GM12874 (cell line): ENCODE measurements at regions not wholly inside any gene's neighbourhood (a gene's known extent, or its start where the extent isn't known, plus 50 kb on each side); places are given as distances from the start of the nearest gene placed in this dataset.

ENCODE experiments used
- TF ChIP-seq, protein P1 (sequence below): IDR thresholded peaks from 2 replicates; pipeline ENCODE4 v1.5.1; 2011; ENCODE audit warnings: low read depth, mild to moderate bottlenecking, control low read depth, low read length, moderate library complexity; ENCODE audit not compliant: insufficient read depth

DNA sequence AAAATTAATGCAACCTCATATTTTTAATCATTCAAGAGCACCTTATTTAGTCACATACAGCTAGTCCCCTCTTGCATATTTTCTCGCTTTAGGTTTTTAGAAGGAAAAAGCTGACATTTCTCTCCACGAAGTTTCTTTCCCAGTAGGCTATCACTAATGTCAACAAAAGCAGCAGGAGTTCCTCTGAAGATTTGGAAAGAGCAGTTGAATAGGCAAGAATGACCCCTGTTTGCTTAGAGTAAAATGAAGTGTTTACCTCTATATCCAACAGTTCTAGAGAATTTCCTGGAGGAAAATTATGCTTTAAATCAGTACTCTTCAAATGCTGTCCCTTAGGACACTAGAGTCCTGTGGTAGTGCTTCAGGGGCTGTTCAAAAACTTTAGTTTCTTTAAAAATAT is 188.1 kb upstream of the PRKD1 start:
- TF ChIP-seq, protein P1, sequence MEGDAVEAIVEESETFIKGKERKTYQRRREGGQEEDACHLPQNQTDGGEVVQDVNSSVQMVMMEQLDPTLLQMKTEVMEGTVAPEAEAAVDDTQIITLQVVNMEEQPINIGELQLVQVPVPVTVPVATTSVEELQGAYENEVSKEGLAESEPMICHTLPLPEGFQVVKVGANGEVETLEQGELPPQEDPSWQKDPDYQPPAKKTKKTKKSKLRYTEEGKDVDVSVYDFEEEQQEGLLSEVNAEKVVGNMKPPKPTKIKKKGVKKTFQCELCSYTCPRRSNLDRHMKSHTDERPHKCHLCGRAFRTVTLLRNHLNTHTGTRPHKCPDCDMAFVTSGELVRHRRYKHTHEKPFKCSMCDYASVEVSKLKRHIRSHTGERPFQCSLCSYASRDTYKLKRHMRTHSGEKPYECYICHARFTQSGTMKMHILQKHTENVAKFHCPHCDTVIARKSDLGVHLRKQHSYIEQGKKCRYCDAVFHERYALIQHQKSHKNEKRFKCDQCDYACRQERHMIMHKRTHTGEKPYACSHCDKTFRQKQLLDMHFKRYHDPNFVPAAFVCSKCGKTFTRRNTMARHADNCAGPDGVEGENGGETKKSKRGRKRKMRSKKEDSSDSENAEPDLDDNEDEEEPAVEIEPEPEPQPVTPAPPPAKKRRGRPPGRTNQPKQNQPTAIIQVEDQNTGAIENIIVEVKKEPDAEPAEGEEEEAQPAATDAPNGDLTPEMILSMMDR = no peak

DNA sequence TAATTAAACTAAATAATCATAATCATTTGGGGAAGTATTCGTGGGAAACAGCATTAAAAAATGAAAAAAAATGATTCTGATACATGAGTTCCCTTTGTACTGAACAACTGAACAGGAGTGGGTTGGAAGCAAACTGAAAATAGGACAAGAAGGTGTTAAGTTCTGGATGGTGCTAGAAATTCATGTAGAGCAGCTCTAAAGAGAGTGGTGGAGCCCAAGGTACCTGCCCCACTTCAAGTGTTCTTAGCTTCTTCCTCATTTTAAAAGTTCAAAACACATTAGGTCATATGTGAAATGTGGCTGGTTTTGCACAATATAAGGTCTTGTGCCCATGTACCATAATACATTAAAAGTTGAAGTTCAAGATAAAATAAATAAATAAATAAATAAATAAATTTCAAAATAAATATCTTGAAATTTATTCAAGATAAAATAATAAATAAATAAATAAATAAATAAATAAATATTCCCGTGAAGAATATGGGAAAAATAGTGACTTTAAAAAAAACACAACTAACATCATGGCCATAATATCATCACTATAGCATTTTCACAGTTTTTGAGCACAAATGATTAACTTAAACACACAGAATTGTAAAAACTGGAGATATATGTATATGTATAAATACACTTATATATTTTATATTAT is 191.5 kb upstream of the PRKD1 start:
- TF ChIP-seq, protein P1 = no peak

DNA sequence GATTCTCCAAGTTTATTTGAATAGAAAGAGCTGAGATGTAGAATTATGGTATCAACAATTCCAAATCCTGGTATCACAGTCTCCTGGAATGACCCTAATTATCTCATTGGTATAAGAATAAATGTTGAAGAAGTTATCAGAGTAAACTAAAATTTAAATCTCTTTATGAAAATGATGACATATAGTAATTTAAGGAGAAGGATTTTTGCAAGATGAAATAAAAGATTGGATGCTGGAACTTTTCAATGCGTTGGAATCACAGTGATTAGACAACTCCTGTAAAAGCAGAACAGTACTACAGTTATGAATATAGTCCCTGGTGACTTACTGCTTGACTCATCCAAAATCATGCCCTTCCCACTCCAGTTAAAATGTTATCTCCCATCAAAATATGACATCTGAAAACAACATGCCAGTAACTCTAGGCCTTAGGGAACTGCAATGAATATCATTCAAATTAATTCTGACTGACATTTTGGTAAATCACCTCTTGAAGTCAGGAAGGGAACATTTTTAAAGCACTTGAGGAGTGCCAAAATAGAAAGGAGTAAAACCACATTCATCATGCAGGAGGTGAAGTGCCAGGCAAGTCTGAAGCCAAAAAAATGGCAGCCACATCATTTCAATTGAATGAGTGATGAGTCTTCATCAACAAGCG is 197.8 kb upstream of the PRKD1 start:
- TF ChIP-seq, protein P1 = no peak

DNA sequence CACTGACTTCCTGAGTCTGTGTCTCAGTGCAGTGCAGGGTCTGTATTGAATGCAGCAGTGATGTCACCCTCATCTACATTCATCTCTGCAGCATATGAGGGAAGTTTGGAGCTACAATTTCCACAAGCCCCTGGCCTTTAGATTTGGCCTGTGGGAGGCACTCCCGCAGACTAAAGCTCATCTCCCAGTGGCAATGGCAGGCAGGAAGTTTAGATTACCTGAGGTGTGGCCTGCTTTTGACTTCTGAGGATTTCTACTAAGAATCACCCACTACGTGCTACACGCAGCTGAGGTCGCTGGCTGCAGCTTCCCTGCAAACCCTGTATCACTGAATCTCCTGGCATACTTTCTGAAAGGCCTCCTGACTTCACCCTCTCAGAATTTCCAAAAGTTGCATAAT is 202.2 kb upstream of the PRKD1 start:
- TF ChIP-seq, protein P1 = no peak

DNA sequence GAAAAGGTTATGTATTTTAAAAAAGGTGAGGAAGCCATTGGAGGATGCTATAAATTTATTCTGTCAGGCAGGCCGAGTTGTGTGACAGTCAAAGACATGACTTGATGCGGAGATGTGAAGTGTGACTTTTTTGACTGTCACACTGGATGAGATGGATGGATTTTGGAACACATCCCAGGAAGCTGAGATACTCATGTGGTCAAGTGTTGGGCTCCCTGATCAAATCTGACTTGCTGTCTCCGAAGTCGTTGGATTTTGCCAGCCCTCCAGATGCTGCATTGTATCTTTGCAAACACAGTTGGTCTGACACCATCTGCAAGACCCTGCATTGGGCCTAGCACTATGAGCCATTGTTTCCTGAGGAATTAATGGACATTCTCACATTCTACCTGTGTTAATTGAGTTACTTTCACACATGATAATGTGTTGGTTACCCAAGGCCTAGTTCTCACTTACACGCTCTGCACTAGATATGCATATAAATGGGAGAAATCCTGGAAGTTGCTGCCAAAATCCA is 204.0 kb upstream of the PRKD1 start:
- TF ChIP-seq, protein P1 = no peak

DNA sequence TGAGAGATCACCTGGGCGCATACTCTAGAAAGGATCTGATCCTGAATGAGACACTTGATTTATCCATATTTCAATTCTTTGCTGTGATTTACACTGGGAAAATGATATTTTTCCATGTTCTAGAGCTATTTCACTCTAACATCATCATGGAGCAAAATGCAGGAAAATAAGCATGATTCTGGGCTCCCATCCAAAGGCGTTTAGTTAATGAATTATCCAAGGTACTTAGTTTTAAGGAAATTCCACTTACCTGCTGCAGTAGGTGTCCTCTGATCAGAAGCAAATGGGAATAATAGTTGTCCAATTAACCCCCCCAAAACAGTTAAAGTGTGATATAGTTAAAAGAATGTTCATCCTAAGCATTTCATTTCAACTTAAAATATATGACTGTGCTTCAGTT is 204.5 kb upstream of the PRKD1 start:
- TF ChIP-seq, protein P1 = no peak

DNA sequence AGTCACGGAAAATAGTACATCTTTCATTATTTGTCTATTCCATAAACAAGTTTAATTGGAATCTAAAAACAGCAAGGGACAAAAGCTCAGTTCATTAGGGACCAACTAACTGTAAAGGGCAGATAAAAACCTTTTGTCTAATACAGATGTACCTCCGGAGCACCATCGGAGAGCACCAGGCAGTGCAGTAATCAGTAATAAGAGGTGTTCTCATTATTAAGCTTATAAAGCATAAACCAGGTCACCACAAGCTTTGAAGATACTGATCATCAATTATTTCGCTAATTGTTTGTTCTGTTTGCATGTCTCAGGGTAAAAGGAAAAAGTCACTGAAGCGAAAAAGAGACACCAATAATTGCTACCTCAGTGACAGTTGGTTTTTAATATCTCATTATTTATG is 207.3 kb upstream of the PRKD1 start:
- TF ChIP-seq, protein P1 = no peak
